ENCODE measurements at regions not wholly inside any gene's neighbourhood (a gene's known extent, or its start where the extent isn't known, plus 50 kb on each side); places are given as distances from the start of the nearest gene placed in this dataset.
"Not testable (repeated sequence)": the region's sequence is repeated elsewhere in the genome, so short reads cannot be mapped to it uniquely, and the experiment has no call there.

GRCh38 chr13:24563087-24563486 is 50.5 kb upstream of the PARP4 start:
- no peak for DNase-seq
- Histone ChIP-seq H3K27ac (ENCODE audit: insufficient read depth in 1 of 2, low read depth in 1 of 2, low read length in 2 of 2, poor library complexity in 1 of 2, severe bottlenecking in 2 of 2) (no peak overlapping the region), H3K36me3 (ENCODE audit: control insufficient read depth in 4 of 4, insufficient read depth in 4 of 4, low read length in 3 of 4) (no peaks in the 10 kb centered on the region), H3K4me3 (ENCODE audit: control insufficient read depth in 1 of 7, extremely low read depth in 1 of 7, insufficient read depth in 4 of 7, low read depth in 2 of 7, low read length in 6 of 7) (no peak overlapping the region), H3K27me3 (replicated peaks in 2 of 5; ENCODE audit: control insufficient read depth in 4 of 5, insufficient read depth in 5 of 5, low read length in 4 of 5) (no peaks in the 10 kb centered on the region), H3K4me1 (ENCODE audit: control extremely low read depth in 1 of 4, control insufficient read depth in 4 of 4, insufficient read depth in 4 of 4, low read length in 3 of 4) (peaks cover 0 to 3% (median 1%) of the 10 kb centered on the region in 4 experiments), H3K9me3 (ENCODE audit: control extremely low read depth in 1 of 5, control insufficient read depth in 4 of 5, insufficient read depth in 2 of 5, low read depth in 1 of 5, low read length in 4 of 5) (no peaks in the 10 kb centered on the region)
- ChIA-PET POLR2A (no interaction called here), CTCF (no interaction called here)
- no CpG with 5 or more reads among the region's 2 CpGs for WGBS (ENCODE audit: insufficient coverage)

- DNase-seq; H3K4me3 ChIP-seq (ENCODE audit: control insufficient read depth in 1 of 7, extremely low read depth in 1 of 7, insufficient read depth in 4 of 7, low read depth in 2 of 7, low read length in 6 of 7); H3K27me3 ChIP-seq (replicated peaks in 2 of 5; ENCODE audit: control insufficient read depth in 4 of 5, insufficient read depth in 5 of 5, low read length in 4 of 5); POLR2A ChIA-PET; H3K27ac ChIP-seq (ENCODE audit: insufficient read depth in 1 of 2, low read depth in 1 of 2, low read length in 2 of 2, poor library complexity in 1 of 2, severe bottlenecking in 2 of 2); H3K36me3 ChIP-seq (ENCODE audit: control insufficient read depth in 4 of 4, insufficient read depth in 4 of 4, low read length in 3 of 4); H3K9me3 ChIP-seq (ENCODE audit: control extremely low read depth in 1 of 5, control insufficient read depth in 4 of 5, insufficient read depth in 2 of 5, low read depth in 1 of 5, low read length in 4 of 5); H3K4me1 ChIP-seq (ENCODE audit: control extremely low read depth in 1 of 4, control insufficient read depth in 4 of 4, insufficient read depth in 4 of 4, low read length in 3 of 4); CTCF ChIA-PET: not testable (repeated sequence)
- no CpG with 5 or more reads among the region's 1 CpG for WGBS (ENCODE audit: insufficient coverage)
These were observed 51.4 kb upstream of the PARP4 start for GRCh38 chr13:24563971-24564370.

GRCh38 chr13:24564881-24565280 is 52.3 kb upstream of the PARP4 start:
- ChIA-PET POLR2A (no interaction called here), CTCF (no interaction called here)
- no peak for DNase-seq
- H3K27ac ChIP-seq (ENCODE audit: insufficient read depth in 1 of 2, low read depth in 1 of 2, low read length in 2 of 2, poor library complexity in 1 of 2, severe bottlenecking in 2 of 2), result no peak overlapping the region
- no peaks in the 10 kb centered on the region for H3K27me3 ChIP-seq (replicated peaks in 2 of 5; ENCODE audit: control insufficient read depth in 4 of 5, insufficient read depth in 5 of 5, low read length in 4 of 5)
- H3K4me3 ChIP-seq (ENCODE audit: control insufficient read depth in 1 of 7, extremely low read depth in 1 of 7, insufficient read depth in 4 of 7, low read depth in 2 of 7, low read length in 6 of 7), result no peak overlapping the region
- H3K36me3 ChIP-seq (ENCODE audit: control insufficient read depth in 4 of 4, insufficient read depth in 4 of 4, low read length in 3 of 4), result no peaks in the 10 kb centered on the region
- peaks cover 0 to 3% (median 0%) of the 10 kb centered on the region in 4 experiments for H3K4me1 ChIP-seq (ENCODE audit: control extremely low read depth in 1 of 4, control insufficient read depth in 4 of 4, insufficient read depth in 4 of 4, low read length in 3 of 4)
- 86% methylated on average over 2 of the region's 4 CpGs for WGBS (ENCODE audit: insufficient coverage)
- no peaks in the 10 kb centered on the region for H3K9me3 ChIP-seq (ENCODE audit: control extremely low read depth in 1 of 5, control insufficient read depth in 4 of 5, insufficient read depth in 2 of 5, low read depth in 1 of 5, low read length in 4 of 5)

DNA sequence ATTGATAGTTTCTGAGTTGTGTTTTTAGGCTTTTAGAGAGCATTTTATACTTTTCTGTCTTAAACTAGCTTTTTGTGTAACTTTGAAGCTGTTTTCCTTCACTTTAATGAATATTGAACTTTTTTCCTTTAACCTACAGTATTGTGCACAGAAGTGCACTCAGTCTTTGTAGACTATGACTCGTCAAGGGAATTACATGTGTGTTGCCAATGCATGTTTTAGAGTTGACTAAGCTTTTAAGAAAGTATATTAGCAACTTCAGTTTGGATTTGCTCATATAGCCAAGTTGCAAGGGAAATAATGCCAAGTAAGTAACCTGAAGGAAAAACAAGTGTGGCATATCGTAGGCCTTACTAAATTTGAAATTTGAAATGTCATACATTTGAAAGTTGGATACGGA is 55.0 kb upstream of the PARP4 start:
- H3K27ac ChIP-seq (ENCODE audit: insufficient read depth in 1 of 2, low read depth in 1 of 2, low read length in 2 of 2, poor library complexity in 1 of 2, severe bottlenecking in 2 of 2); H3K4me1 ChIP-seq (ENCODE audit: control extremely low read depth in 1 of 4, control insufficient read depth in 4 of 4, insufficient read depth in 4 of 4, low read length in 3 of 4); H3K27me3 ChIP-seq (replicated peaks in 2 of 5; ENCODE audit: control insufficient read depth in 4 of 5, insufficient read depth in 5 of 5, low read length in 4 of 5); H3K4me3 ChIP-seq (ENCODE audit: control insufficient read depth in 1 of 7, extremely low read depth in 1 of 7, insufficient read depth in 4 of 7, low read depth in 2 of 7, low read length in 6 of 7); H3K9me3 ChIP-seq (ENCODE audit: control extremely low read depth in 1 of 5, control insufficient read depth in 4 of 5, insufficient read depth in 2 of 5, low read depth in 1 of 5, low read length in 4 of 5); POLR2A ChIA-PET; DNase-seq; H3K36me3 ChIP-seq (ENCODE audit: control insufficient read depth in 4 of 4, insufficient read depth in 4 of 4, low read length in 3 of 4): not testable (repeated sequence)
- CTCF ChIA-PET, result interaction anchor here (0.8 to 1.2 kb wide), 3 partner anchors 9 to 125 kb away, joined by 4 to 5 read pairs (median 5); no protein-coding TSS in a partner anchor
- WGBS (ENCODE audit: insufficient coverage), result 58% methylated on average over 1 of the region's 3 CpGs

- POLR2A ChIA-PET, result interaction anchor here (0.7 kb wide), 1 partner anchor 95 kb away, joined by 3 read pairs; no protein-coding TSS in a partner anchor
- Histone ChIP-seq H3K27me3 (replicated peaks in 2 of 5; ENCODE audit: control insufficient read depth in 4 of 5, insufficient read depth in 5 of 5, low read length in 4 of 5) (no peaks in the 10 kb centered on the region), H3K4me3 (ENCODE audit: control insufficient read depth in 1 of 7, extremely low read depth in 1 of 7, insufficient read depth in 4 of 7, low read depth in 2 of 7, low read length in 6 of 7) (no peak overlapping the region), H3K27ac (ENCODE audit: insufficient read depth in 1 of 2, low read depth in 1 of 2, low read length in 2 of 2, poor library complexity in 1 of 2, severe bottlenecking in 2 of 2) (no peak overlapping the region), H3K36me3 (ENCODE audit: control insufficient read depth in 4 of 4, insufficient read depth in 4 of 4, low read length in 3 of 4) (no peaks in the 10 kb centered on the region), H3K4me1 (ENCODE audit: control extremely low read depth in 1 of 4, control insufficient read depth in 4 of 4, insufficient read depth in 4 of 4, low read length in 3 of 4) (peaks cover 0 to 5% (median 0%) of the 10 kb centered on the region in 4 experiments), H3K9me3 (ENCODE audit: control extremely low read depth in 1 of 5, control insufficient read depth in 4 of 5, insufficient read depth in 2 of 5, low read depth in 1 of 5, low read length in 4 of 5) (peaks cover 0 to 7% (median 2%) of the 10 kb centered on the region in 5 experiments)
- CTCF ChIA-PET, result interaction anchor here (1.0 to 1.1 kb wide), 2 partner anchors 48 to 108 kb away, joined by 3 read pairs; no protein-coding TSS in a partner anchor
- peak in 2 of 3 donors; percentile 38 to 50 for DNase-seq
- no CpG with 5 or more reads among the region's 1 CpG for WGBS (ENCODE audit: insufficient coverage)
These were observed 62.3 kb upstream of the PARP4 start for GRCh38 chr13:24574847-24575246.

DNA sequence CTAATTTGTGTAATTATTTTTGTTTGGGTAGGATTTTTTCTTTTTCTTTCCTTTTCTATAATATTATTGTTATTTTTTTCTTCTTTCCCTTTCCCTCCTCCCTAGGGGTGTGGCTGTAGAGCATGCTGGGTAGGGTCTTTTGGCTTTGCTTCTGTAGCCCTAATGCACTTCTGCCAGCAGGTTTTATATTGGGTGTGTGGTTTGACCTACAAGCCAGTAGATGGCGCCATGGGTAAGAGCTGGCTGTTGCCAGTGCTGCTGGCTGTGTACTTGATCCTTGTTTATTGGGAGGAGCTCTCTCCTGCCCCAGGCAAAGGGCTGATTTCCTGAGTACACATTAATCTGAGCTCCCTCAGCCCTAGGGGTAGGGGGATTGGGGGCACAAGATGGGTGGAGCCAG is 67.7 kb upstream of the PARP4 start:
- POLR2A ChIA-PET; H3K27ac ChIP-seq (ENCODE audit: insufficient read depth in 1 of 2, low read depth in 1 of 2, low read length in 2 of 2, poor library complexity in 1 of 2, severe bottlenecking in 2 of 2); H3K4me1 ChIP-seq (ENCODE audit: control extremely low read depth in 1 of 4, control insufficient read depth in 4 of 4, insufficient read depth in 4 of 4, low read length in 3 of 4); H3K4me3 ChIP-seq (ENCODE audit: control insufficient read depth in 1 of 7, extremely low read depth in 1 of 7, insufficient read depth in 4 of 7, low read depth in 2 of 7, low read length in 6 of 7); H3K36me3 ChIP-seq (ENCODE audit: control insufficient read depth in 4 of 4, insufficient read depth in 4 of 4, low read length in 3 of 4); H3K27me3 ChIP-seq (replicated peaks in 2 of 5; ENCODE audit: control insufficient read depth in 4 of 5, insufficient read depth in 5 of 5, low read length in 4 of 5); H3K9me3 ChIP-seq (ENCODE audit: control extremely low read depth in 1 of 5, control insufficient read depth in 4 of 5, insufficient read depth in 2 of 5, low read depth in 1 of 5, low read length in 4 of 5): not testable (repeated sequence)
- no CpG with 5 or more reads among the region's 1 CpG for WGBS (ENCODE audit: insufficient coverage)
- CTCF ChIA-PET, result interaction anchor here (0.7 to 6.8 kb wide), 7 partner anchors 49 to 388 kb away, joined by 3 to 23 read pairs (median 4); no protein-coding TSS in a partner anchor
- peak; percentile 29 to 62 (median 59) for DNase-seq

GRCh38 chr13:24581578-24581977 is 69.0 kb upstream of the PARP4 start:
- H3K4me3 ChIP-seq (ENCODE audit: control insufficient read depth in 1 of 7, extremely low read depth in 1 of 7, insufficient read depth in 4 of 7, low read depth in 2 of 7, low read length in 6 of 7); H3K9me3 ChIP-seq (ENCODE audit: control extremely low read depth in 1 of 5, control insufficient read depth in 4 of 5, insufficient read depth in 2 of 5, low read depth in 1 of 5, low read length in 4 of 5); H3K27ac ChIP-seq (ENCODE audit: insufficient read depth in 1 of 2, low read depth in 1 of 2, low read length in 2 of 2, poor library complexity in 1 of 2, severe bottlenecking in 2 of 2); H3K27me3 ChIP-seq (replicated peaks in 2 of 5; ENCODE audit: control insufficient read depth in 4 of 5, insufficient read depth in 5 of 5, low read length in 4 of 5); H3K4me1 ChIP-seq (ENCODE audit: control extremely low read depth in 1 of 4, control insufficient read depth in 4 of 4, insufficient read depth in 4 of 4, low read length in 3 of 4); POLR2A ChIA-PET; DNase-seq; H3K36me3 ChIP-seq (ENCODE audit: control insufficient read depth in 4 of 4, insufficient read depth in 4 of 4, low read length in 3 of 4): not testable (repeated sequence)
- 71% methylated on average over 1 of the region's 5 CpGs for WGBS (ENCODE audit: insufficient coverage)
- CTCF ChIA-PET, result interaction anchor here (1.2 to 6.8 kb wide), 2 partner anchors 44 to 91 kb away, joined by 3 to 23 read pairs; no protein-coding TSS in a partner anchor

Measured in common myeloid progenitor, CD34-positive (primary cell).